Mucosa of descending colon (tissue), 3 donors: ENCODE measurements at regions not wholly inside any gene's neighbourhood (a gene's known extent, or its start where the extent isn't known, plus 50 kb on each side); places are given as distances from the start of the nearest gene placed in this dataset.

Source experiments
- ATAC-seq: fragments of 200-7000 bp; cut with Tn5 transposase; one replicate; pipeline ENCODE4 v1.9.1; 2020; ENCODE audit warnings: mild to moderate bottlenecking, moderate library complexity
- DNase-seq, 3 donors: peaks; one replicate each; pipeline ENCODE4 v3.0.0-alpha.2; 2020
- H3K36me3 ChIP-seq: fragments of 200-600 bp; one replicate; pipeline ENCODE4 v1.8.0; 2021; ENCODE audit warnings: low read depth, mild to moderate bottlenecking
- H3K4me1 ChIP-seq: fragments of 200-600 bp; one replicate; pipeline ENCODE4 v1.8.0; 2021; ENCODE audit warnings: low read depth, mild to moderate bottlenecking
- H3K4me3 ChIP-seq: fragments of 200-600 bp; one replicate; pipeline ENCODE4 v1.8.0; 2021; ENCODE audit warnings: mild to moderate bottlenecking
- H3K9me3 ChIP-seq: fragments of 200-600 bp; one replicate; pipeline ENCODE4 v1.8.0; 2021; ENCODE audit warnings: mild to moderate bottlenecking
- intact Hi-C, 2 donors: fragments of 100-400 bp; cut with DNase I in 1 of 2; cut with micrococcal nuclease in 1 of 2; formaldehyde crosslinking; loops; one replicate each; pipeline versions ENCODE4 v1.11.0 to v1.11.1; 2022; cut with DNase I, micrococcal nuclease
- TF ChIP-seq, protein P1 (sequence below): fragments of 200-600 bp; IDR thresholded peaks from one replicate; pipeline ENCODE4 v1.8.0; 2022; ENCODE audit warnings: antibody characterized with exemption, mild to moderate bottlenecking
- donor health status: DM: no; HTN: no; CAD: no; lungs with moderate emphysema.
- donor health status: DM: no; HTN: no; CAD: no.
- donor health status: DM: no; HTN: yes; CAD: no.

- intact Hi-C loops: no loop called here
- TF ChIP-seq, protein P1, sequence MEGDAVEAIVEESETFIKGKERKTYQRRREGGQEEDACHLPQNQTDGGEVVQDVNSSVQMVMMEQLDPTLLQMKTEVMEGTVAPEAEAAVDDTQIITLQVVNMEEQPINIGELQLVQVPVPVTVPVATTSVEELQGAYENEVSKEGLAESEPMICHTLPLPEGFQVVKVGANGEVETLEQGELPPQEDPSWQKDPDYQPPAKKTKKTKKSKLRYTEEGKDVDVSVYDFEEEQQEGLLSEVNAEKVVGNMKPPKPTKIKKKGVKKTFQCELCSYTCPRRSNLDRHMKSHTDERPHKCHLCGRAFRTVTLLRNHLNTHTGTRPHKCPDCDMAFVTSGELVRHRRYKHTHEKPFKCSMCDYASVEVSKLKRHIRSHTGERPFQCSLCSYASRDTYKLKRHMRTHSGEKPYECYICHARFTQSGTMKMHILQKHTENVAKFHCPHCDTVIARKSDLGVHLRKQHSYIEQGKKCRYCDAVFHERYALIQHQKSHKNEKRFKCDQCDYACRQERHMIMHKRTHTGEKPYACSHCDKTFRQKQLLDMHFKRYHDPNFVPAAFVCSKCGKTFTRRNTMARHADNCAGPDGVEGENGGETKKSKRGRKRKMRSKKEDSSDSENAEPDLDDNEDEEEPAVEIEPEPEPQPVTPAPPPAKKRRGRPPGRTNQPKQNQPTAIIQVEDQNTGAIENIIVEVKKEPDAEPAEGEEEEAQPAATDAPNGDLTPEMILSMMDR: no peak
- H3K4me3 ChIP-seq: no peak overlapping the region
- H3K9me3 ChIP-seq: no peaks in the 10 kb centered on the region
- no peak for DNase-seq
- no peak for ATAC-seq
- H3K36me3 ChIP-seq: no peaks in the 10 kb centered on the region
- H3K4me1 ChIP-seq: no peaks in the 10 kb centered on the region
Measured at GRCh38 chr3:35385271-35385670, 254.1 kb upstream of the ARPP21 start.

GRCh38 chr3:35389907-35390306 is 249.4 kb upstream of the ARPP21 start:
- intact Hi-C loops: no loop called here
- no peaks in the 10 kb centered on the region for H3K4me1 ChIP-seq
- H3K36me3 ChIP-seq: no peaks in the 10 kb centered on the region
- H3K4me3 ChIP-seq: no peak overlapping the region
- DNase-seq: no peak
- no peak for ATAC-seq
- H3K9me3 ChIP-seq: peaks cover 6% of the 10 kb centered on the region
- TF ChIP-seq, protein P1: no peak

DNA sequence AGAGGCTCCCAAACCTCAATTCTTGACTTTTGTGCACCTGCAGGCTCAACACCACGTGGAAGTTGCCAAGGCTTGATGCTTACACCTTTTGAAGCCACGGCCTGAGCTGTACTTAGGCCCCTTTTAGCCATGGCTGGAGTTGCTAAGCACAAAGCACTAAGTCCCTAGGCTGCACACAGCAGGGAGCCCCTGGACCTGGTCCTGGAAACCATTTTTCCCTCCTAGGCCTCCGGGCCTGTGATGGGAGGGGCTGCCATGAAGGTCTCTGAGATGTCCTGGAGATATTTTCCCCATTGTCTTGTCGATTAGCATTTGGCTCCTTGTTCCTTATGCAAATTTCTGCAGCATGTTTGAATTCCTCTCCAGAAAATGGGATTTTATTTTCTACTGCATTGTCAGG is 247.1 kb upstream of the ARPP21 start:
- Histone ChIP-seq H3K4me1 (no peaks in the 10 kb centered on the region), H3K4me3 (no peak overlapping the region), H3K9me3 (peaks cover 6% of the 10 kb centered on the region), H3K36me3 (no peaks in the 10 kb centered on the region)
- intact Hi-C loops: no loop called here
- DNase-seq (no peak), ATAC-seq (no peak)
- TF ChIP-seq, protein P1: no peak

GRCh38 chr3:35393901-35394799 is 245.2 kb upstream of the ARPP21 start:
- Histone ChIP-seq H3K36me3 (no peaks in the 10 kb centered on the region), H3K4me1 (no peaks in the 10 kb centered on the region), H3K9me3 (peaks cover 6% of the 10 kb centered on the region), H3K4me3 (no peak overlapping the region)
- ATAC-seq (no peak), DNase-seq (no peak)
- intact Hi-C loops: no loop called here
- TF ChIP-seq, protein P1: no peak

DNA sequence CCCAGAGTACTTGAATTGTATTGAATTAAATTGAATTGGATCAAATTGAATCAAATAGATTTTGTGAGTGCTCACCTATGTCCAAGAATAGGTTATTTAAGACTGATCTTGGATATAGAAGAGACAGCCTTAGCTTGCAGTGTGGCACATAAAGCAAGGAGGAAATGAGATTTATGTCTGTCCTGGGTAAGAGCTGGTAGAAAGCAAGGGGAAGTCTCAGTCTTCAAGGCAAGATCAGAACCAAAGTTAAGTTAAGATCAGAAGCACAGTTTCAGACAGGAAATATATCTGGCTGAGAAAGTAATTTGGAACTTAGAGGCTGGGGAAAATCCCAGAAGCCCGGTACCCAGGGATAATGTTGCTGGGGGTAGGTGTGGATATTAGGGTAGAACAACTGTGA is 244.4 kb upstream of the ARPP21 start:
- no peak for DNase-seq
- ATAC-seq: no peak
- intact Hi-C loops: no loop called here
- Histone ChIP-seq H3K36me3 (no peaks in the 10 kb centered on the region), H3K9me3 (peaks cover 6% of the 10 kb centered on the region), H3K4me1 (no peaks in the 10 kb centered on the region), H3K4me3 (no peak overlapping the region)
- TF ChIP-seq, protein P1: no peak
